ENCODE measurements at regions not wholly inside any gene's neighbourhood (a gene's known extent, or its start where the extent isn't known, plus 50 kb on each side); places are given as distances from the start of the nearest gene placed in this dataset.

DNA sequence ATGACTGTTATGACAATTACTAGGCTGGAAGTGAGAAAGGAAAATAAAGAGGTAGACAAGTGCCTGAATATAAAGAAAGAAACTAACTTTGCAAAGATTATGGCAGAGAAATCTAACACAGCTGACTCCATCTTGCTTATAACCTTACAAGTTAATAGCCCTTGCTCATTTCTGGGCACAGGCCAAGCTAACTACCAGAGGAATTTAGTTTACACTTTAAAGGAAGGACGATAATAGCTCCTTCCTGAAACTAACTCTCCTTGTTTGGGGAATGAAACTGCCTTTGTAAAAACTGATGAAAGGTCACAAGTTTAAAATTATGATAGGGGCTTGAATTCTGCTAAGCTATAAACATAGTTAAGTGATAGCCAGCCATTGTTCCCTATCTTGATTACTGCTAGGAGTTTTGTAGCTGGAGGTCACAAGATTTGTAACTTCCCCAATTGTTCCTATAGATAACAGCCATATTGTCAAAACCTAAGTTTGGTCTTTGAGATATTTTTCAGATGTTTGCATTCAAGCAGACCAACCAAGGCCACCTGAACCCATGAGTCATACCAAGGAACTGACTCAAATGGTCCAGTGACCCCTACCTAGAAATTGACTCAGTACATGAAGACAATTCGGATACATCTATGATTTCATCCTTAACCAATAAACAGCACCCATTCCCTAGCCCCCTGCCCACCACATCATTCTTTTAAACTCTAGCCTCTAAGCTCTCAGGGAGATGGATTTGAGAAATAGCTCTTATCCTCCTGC is 209.2 kb upstream of the LRATD1 start:
- TF ChIP-seq, protein P1, sequence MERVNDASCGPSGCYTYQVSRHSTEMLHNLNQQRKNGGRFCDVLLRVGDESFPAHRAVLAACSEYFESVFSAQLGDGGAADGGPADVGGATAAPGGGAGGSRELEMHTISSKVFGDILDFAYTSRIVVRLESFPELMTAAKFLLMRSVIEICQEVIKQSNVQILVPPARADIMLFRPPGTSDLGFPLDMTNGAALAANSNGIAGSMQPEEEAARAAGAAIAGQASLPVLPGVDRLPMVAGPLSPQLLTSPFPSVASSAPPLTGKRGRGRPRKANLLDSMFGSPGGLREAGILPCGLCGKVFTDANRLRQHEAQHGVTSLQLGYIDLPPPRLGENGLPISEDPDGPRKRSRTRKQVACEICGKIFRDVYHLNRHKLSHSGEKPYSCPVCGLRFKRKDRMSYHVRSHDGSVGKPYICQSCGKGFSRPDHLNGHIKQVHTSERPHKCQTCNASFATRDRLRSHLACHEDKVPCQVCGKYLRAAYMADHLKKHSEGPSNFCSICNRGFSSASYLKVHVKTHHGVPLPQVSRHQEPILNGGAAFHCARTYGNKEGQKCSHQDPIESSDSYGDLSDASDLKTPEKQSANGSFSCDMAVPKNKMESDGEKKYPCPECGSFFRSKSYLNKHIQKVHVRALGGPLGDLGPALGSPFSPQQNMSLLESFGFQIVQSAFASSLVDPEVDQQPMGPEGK (CRISPR knock-in tag; IDR thresholded peaks at IDR 0.05; ENCODE audit: borderline replicate concordance), result no peak
- TF ChIP-seq, protein P2, sequence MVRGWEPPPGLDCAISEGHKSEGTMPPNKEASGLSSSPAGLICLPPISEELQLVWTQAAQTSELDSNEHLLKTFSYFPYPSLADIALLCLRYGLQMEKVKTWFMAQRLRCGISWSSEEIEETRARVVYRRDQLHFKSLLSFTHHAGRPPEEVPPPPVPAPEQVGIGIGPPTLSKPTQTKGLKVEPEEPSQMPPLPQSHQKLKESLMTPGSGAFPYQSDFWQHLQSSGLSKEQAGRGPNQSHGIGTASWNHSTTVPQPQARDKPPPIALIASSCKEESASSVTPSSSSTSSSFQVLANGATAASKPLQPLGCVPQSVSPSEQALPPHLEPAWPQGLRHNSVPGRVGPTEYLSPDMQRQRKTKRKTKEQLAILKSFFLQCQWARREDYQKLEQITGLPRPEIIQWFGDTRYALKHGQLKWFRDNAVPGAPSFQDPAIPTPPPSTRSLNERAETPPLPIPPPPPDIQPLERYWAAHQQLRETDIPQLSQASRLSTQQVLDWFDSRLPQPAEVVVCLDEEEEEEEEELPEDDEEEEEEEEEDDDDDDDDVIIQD (CRISPR knock-in tag; IDR thresholded peaks at IDR 0.05), result no peak
